Testis (tissue), 2 donors: ENCODE measurements at regions not wholly inside any gene's neighbourhood (a gene's known extent, or its start where the extent isn't known, plus 50 kb on each side); places are given as distances from the start of the nearest gene placed in this dataset.

Experiments used
- CTCF ChIP-seq, 3 experiments: fragments of 450-650 bp in 2 of 3; fragments of 200-600 bp in 1 of 3; sonication (generic) in 1 of 3; IDR thresholded peaks; one replicate each; pipeline ENCODE4 v1.5.1; 2016 to 2019; ENCODE audit warnings: antibody characterized with exemption in 3 of 3, mild to moderate bottlenecking in 2 of 3, moderate library complexity in 1 of 3
- POLR2A ChIP-seq: fragments of 450-650 bp; IDR thresholded peaks from one replicate; pipeline ENCODE4 v1.6.1; 2017; ENCODE audit warnings: antibody characterized with exemption, mild to moderate bottlenecking, moderate library complexity

GRCh38 chr16:11474617-11475291, 112.0 kb downstream of the LITAF start:
- TF ChIP-seq CTCF (IDR thresholded peaks at IDR 0.05) = no peak
- no peak for TF ChIP-seq POLR2A
